HCT116 (cell line): ENCODE measurements at regions not wholly inside any gene's neighbourhood (a gene's known extent, or its start where the extent isn't known, plus 50 kb on each side); places are given as distances from the start of the nearest gene placed in this dataset.

Experiments
- CTCF ChIP-seq, 3 experiments: fragments of 200-600 bp in 1 of 3; sonication (generic) in 1 of 3; IDR thresholded peaks in 2 of 3; conservative IDR thresholded peaks in 1 of 3; 2 replicates each; pipeline ENCODE4 v1.5.1; 2012 to 2017; ENCODE audit warnings: low read depth in 2 of 3, low read length in 2 of 3, antibody characterized with exemption in 1 of 3, borderline replicate concordance in 1 of 3, control low read depth in 1 of 3, mild to moderate bottlenecking in 1 of 3, mixed read lengths in 1 of 3, mixed run types in 1 of 3, moderate library complexity in 1 of 3; ENCODE audit not compliant: insufficient read depth in 1 of 3
- JUND ChIP-seq: IDR thresholded peaks from 2 replicates; pipeline ENCODE4 v1.6.1; 2012
- POLR2A ChIP-seq: IDR thresholded peaks from 2 replicates; pipeline ENCODE4 v1.7.0; 2011; ENCODE audit warnings: borderline replicate concordance; ENCODE audit not compliant: insufficient read depth, insufficient read length; ENCODE audit errors: extremely low read depth
- POLR2AphosphoS5 ChIP-seq: IDR thresholded peaks from 2 replicates; pipeline ENCODE4 v1.6.1; 2011; ENCODE audit warnings: mild to moderate bottlenecking, low read depth, low read length, moderate library complexity
- REST ChIP-seq: IDR thresholded peaks from 2 replicates; pipeline ENCODE4 v1.6.1; 2012; ENCODE audit warnings: low read depth
- SRF ChIP-seq: IDR thresholded peaks from 2 replicates; pipeline ENCODE4 v1.6.1; 2012; ENCODE audit warnings: low read depth
- TF ChIP-seq, protein P1 (sequence below): IDR thresholded peaks from 2 replicates; pipeline ENCODE4 v1.6.1; 2011; ENCODE audit warnings: mild to moderate bottlenecking, low read length, moderate library complexity; ENCODE audit not compliant: insufficient replicate concordance; ENCODE audit errors: extremely low read depth
- TF ChIP-seq, protein P2 (sequence below): IDR thresholded peaks from 2 replicates; pipeline ENCODE4 v1.6.1; 2012

DNA sequence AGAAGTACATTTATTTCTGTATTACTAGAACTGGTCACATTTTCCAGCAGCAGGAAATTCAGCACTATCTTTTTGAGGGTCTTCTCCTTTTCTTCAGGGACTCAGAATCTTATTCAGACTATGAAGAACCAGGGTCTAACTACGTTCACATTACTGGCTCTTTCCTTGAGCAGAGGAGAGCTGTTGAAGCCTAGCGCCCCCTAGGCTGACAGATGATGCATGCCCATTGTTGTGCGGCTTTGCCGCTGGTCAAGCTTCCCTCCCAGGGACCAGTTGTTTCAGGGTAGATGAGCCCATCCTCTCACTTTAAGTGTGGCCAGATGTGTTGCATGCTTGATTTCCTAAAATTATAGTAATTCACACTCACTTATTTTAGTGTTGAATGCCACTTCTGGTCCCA lies 168.2 kb upstream of the PDGFD start:
- TF ChIP-seq POLR2A = no peak
- TF ChIP-seq CTCF (IDR thresholded peaks at IDR 0.05 in 2 of 3, conservative IDR thresholded peaks at IDR 0.05 in 1 of 3; ENCODE audit: borderline replicate concordance in 1 of 3, insufficient read depth in 1 of 3, low read depth in 2 of 3, low read length in 2 of 3) = peak; percentile 14 to 71 (median 70); a peak in 4 of 6 replicates
- TF ChIP-seq POLR2AphosphoS5 = no peak
- TF ChIP-seq, protein P1, sequence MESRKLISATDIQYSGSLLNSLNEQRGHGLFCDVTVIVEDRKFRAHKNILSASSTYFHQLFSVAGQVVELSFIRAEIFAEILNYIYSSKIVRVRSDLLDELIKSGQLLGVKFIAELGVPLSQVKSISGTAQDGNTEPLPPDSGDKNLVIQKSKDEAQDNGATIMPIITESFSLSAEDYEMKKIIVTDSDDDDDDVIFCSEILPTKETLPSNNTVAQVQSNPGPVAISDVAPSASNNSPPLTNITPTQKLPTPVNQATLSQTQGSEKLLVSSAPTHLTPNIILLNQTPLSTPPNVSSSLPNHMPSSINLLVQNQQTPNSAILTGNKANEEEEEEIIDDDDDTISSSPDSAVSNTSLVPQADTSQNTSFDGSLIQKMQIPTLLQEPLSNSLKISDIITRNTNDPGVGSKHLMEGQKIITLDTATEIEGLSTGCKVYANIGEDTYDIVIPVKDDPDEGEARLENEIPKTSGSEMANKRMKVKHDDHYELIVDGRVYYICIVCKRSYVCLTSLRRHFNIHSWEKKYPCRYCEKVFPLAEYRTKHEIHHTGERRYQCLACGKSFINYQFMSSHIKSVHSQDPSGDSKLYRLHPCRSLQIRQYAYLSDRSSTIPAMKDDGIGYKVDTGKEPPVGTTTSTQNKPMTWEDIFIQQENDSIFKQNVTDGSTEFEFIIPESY = no peak
- TF ChIP-seq, protein P2, sequence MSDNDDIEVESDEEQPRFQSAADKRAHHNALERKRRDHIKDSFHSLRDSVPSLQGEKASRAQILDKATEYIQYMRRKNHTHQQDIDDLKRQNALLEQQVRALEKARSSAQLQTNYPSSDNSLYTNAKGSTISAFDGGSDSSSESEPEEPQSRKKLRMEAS = no peak
- TF ChIP-seq REST = no peak
- TF ChIP-seq SRF = no peak
- no peak for TF ChIP-seq JUND
